Esophagus muscularis mucosa (tissue), 3 donors: ENCODE measurements at regions not wholly inside any gene's neighbourhood (a gene's known extent, or its start where the extent isn't known, plus 50 kb on each side); places are given as distances from the start of the nearest gene placed in this dataset.

Source experiments
- CTCF ChIP-seq, 3 experiments: fragments of 200-600 bp in 2 of 3; fragments of 450-650 bp in 1 of 3; sonication (generic) in 2 of 3; IDR thresholded peaks; one replicate each; pipeline ENCODE4 v1.5.1; 2017 to 2019; ENCODE audit warnings: antibody characterized with exemption in 3 of 3, mild to moderate bottlenecking in 2 of 3, moderate library complexity in 1 of 3
- POLR2A ChIP-seq: fragments of 450-650 bp; IDR thresholded peaks from one replicate; pipeline ENCODE4 v1.6.1; 2017; ENCODE audit warnings: antibody characterized with exemption, moderate library complexity, mild to moderate bottlenecking, low read depth
- POLR2AphosphoS5 ChIP-seq, 2 donors: sonication (generic); formaldehyde crosslinking; IDR thresholded peaks; one replicate each; pipeline ENCODE4 v1.6.1; 2017; ENCODE audit warnings: antibody characterized with exemption in 2 of 2

GRCh38 chr15:46309914-46310313 lies 675.1 kb downstream of the SQOR start:
- no peak for TF ChIP-seq POLR2A
- TF ChIP-seq CTCF (IDR thresholded peaks at IDR 0.05): no peak
- no peak for TF ChIP-seq POLR2AphosphoS5 (IDR thresholded peaks at IDR 0.05)
